SK-N-SH (cell line): ENCODE measurements at regions not wholly inside any gene's neighbourhood (a gene's known extent, or its start where the extent isn't known, plus 50 kb on each side); places are given as distances from the start of the nearest gene placed in this dataset.

Source experiments
- CTCF ChIA-PET: fragments of 300-600, 350-600 bp; formaldehyde crosslinking; extraction: SDS; loops from one replicate; lab custom pipeline; 2021; lab: Yijun Ruan, JAX
- POLR2A ChIA-PET: fragments of 350-600 bp; sonication (Branson Sonifier 250); formaldehyde crosslinking; extraction: SDS; loops from one replicate; lab custom pipeline; 2020; ENCODE audit warnings: antibody characterized with exemption, inconsistent platforms; lab: Yijun Ruan, JAX
- DNase-seq: peaks from one replicate; pipeline ENCODE4 v3.0.0; 2012
- H2AFZ ChIP-seq: fragments of 200-600 bp; sonication (generic); 2 replicates; pipeline ENCODE4 v1.8.1; 2016; ENCODE audit warnings: antibody characterized with exemption, mild to moderate bottlenecking, low read depth
- H3F3A ChIP-seq: fragments of 200-600 bp; sonication (generic); replicated peaks from 2 replicates; pipeline ENCODE3; 2016; ENCODE audit warnings: antibody characterized with exemption, mild to moderate bottlenecking; ENCODE audit not compliant: insufficient read depth
- H3K27ac ChIP-seq, 2 experiments: fragments of 200-500 bp in 1 of 2; fragments of 200-600 bp in 1 of 2; sonication (Bioruptor generic) in 1 of 2; sonication (generic), shearing (Covaris generic) in 1 of 2; 2 replicates each; pipeline versions ENCODE4 v1.5.1 to v1.6.1; 2014 to 2016; ENCODE audit warnings: low read depth in 2 of 2, inconsistent platforms in 1 of 2, low read length in 1 of 2, mild to moderate bottlenecking in 1 of 2, mixed read lengths in 1 of 2
- H3K27me3 ChIP-seq: fragments of 200-600 bp; sonication (generic), shearing (Covaris generic); 2 replicates; pipeline ENCODE4 v1.6.1; 2016; ENCODE audit warnings: mixed run types; ENCODE audit not compliant: insufficient read depth
- H3K36me3 ChIP-seq, 2 experiments: fragments of 200-500 bp in 1 of 2; fragments of 200-600 bp in 1 of 2; sonication (Bioruptor generic) in 1 of 2; sonication (generic) in 1 of 2; replicated peaks in 1 of 2; 2 replicates each; pipeline versions ENCODE3 to v1.5.1; 2014 to 2016; ENCODE audit warnings: low read length in 1 of 2, mild to moderate bottlenecking in 1 of 2; ENCODE audit not compliant: insufficient read depth in 2 of 2, control insufficient read depth in 1 of 2
- H3K4me1 ChIP-seq, 2 experiments: fragments of 200-500 bp in 1 of 2; fragments of 200-600 bp in 1 of 2; sonication (Bioruptor generic) in 1 of 2; sonication (generic), shearing (Covaris generic) in 1 of 2; 2 replicates each; pipeline versions ENCODE4 v1.5.1 to v1.6.1; 2014 to 2016; ENCODE audit warnings: low read depth in 1 of 2, low read length in 1 of 2, mixed run types in 1 of 2; ENCODE audit not compliant: insufficient read depth in 2 of 2, control insufficient read depth in 1 of 2
- H3K4me2 ChIP-seq: fragments of 200-600 bp; sonication (generic), shearing (Covaris generic); 2 replicates; pipeline ENCODE4 v1.6.1; 2017; ENCODE audit warnings: mixed run types
- H3K4me3 ChIP-seq, 2 experiments: fragments of 200-500 bp in 1 of 2; fragments of 200-600 bp in 1 of 2; sonication (Bioruptor generic) in 1 of 2; sonication (generic), shearing (Covaris generic) in 1 of 2; 2 replicates each; pipeline versions ENCODE4 v1.5.1 to v1.8.1; 2014 to 2016; ENCODE audit warnings: low read depth in 2 of 2, inconsistent platforms in 1 of 2, low read length in 1 of 2, mild to moderate bottlenecking in 1 of 2, mixed read lengths in 1 of 2, moderate library complexity in 1 of 2
- H3K79me2 ChIP-seq: fragments of 200-600 bp; sonication (generic); 2 replicates; pipeline ENCODE4 v1.8.1; 2017; ENCODE audit warnings: mild to moderate bottlenecking; ENCODE audit not compliant: insufficient read depth
- H3K9ac ChIP-seq: fragments of 200-600 bp; sonication (generic); 2 replicates; pipeline ENCODE4 v1.6.1; 2017; ENCODE audit warnings: mixed run types
- H3K9me2 ChIP-seq: fragments of 200-600 bp; sonication (generic); 2 replicates; pipeline ENCODE4 v1.6.1; 2017; ENCODE audit warnings: mixed run types
- H3K9me3 ChIP-seq: fragments of 200-600 bp; sonication (generic); 2 replicates; pipeline ENCODE4 v1.6.1; 2017; ENCODE audit warnings: mixed run types, mild to moderate bottlenecking, moderate library complexity
- H4K20me1 ChIP-seq: fragments of 200-600 bp; sonication (generic); 2 replicates; pipeline ENCODE4 v1.6.1; 2017; ENCODE audit warnings: mild to moderate bottlenecking, mixed run types; ENCODE audit not compliant: insufficient read depth
- CTCF ChIP-seq: fragments of 200-600 bp; sonication (generic); IDR thresholded peaks from 2 replicates; pipeline ENCODE4 v1.6.1; 2017; ENCODE audit warnings: antibody characterized with exemption, mild to moderate bottlenecking, moderate library complexity
- ELF1 ChIP-seq: IDR thresholded peaks from 2 replicates; pipeline ENCODE4 v1.4.0; 2012
- FOSL2 ChIP-seq: IDR thresholded peaks from 2 replicates; pipeline ENCODE4 v1.4.0; 2012; ENCODE audit warnings: low read depth, mild to moderate bottlenecking, moderate library complexity, borderline replicate concordance
- FOXJ3 ChIP-seq: sonication (generic); formaldehyde crosslinking; IDR thresholded peaks from 2 replicates; pipeline ENCODE4 v1.5.1; 2020; ENCODE audit warnings: mild to moderate bottlenecking, missing genetic modification reagents
- FOXM1 ChIP-seq: IDR thresholded peaks from 2 replicates; pipeline ENCODE4 v1.4.0; 2012; ENCODE audit warnings: low read depth, mild to moderate bottlenecking
- GATA2 ChIP-seq: sonication (generic); formaldehyde crosslinking; IDR thresholded peaks from 2 replicates; pipeline ENCODE4 v1.5.0; 2020; ENCODE audit warnings: mild to moderate bottlenecking, missing genetic modification reagents
- IRF3 ChIP-seq: fragments of 150-350 bp; IDR thresholded peaks from 2 replicates; pipeline ENCODE4 v1.6.1; 2016; ENCODE audit warnings: mild to moderate bottlenecking, low read depth, low read length
- MEF2A ChIP-seq: IDR thresholded peaks from 2 replicates; pipeline ENCODE4 v1.4.0; 2012; ENCODE audit warnings: low read depth, borderline replicate concordance
- NFIC ChIP-seq: IDR thresholded peaks from 2 replicates; pipeline ENCODE4 v1.4.0; 2012; ENCODE audit warnings: borderline replicate concordance
- POLR2AphosphoS5 ChIP-seq: IDR thresholded peaks from 2 replicates; pipeline ENCODE4 v1.6.1; 2012; ENCODE audit warnings: low read depth, low read length
- RCOR1 ChIP-seq: fragments of 150-350 bp; IDR thresholded peaks from 2 replicates; pipeline ENCODE4 v1.6.1; 2017; ENCODE audit warnings: antibody characterized with exemption, low read length
- SIN3A ChIP-seq: IDR thresholded peaks from 2 replicates; pipeline ENCODE4 v1.6.1; 2012; ENCODE audit warnings: low read depth, mild to moderate bottlenecking, low read length, moderate library complexity, borderline replicate concordance
- TCF12 ChIP-seq: IDR thresholded peaks from 2 replicates; pipeline ENCODE4 v1.4.0; 2012
- TEAD4 ChIP-seq: IDR thresholded peaks from 2 replicates; pipeline ENCODE4 v1.4.0; 2012; ENCODE audit warnings: mild to moderate bottlenecking, borderline replicate concordance; ENCODE audit not compliant: insufficient read depth
- USF1 ChIP-seq: IDR thresholded peaks from 2 replicates; pipeline ENCODE4 v1.4.0; 2012; ENCODE audit warnings: low read depth, borderline replicate concordance
- USF2 ChIP-seq: fragments of 150-350 bp; IDR thresholded peaks from 2 replicates; pipeline ENCODE4 v1.6.1; 2017; ENCODE audit warnings: antibody characterized with exemption, low read length, low read depth, borderline replicate concordance
- ZBTB33 ChIP-seq: IDR thresholded peaks from 2 replicates; pipeline ENCODE4 v1.4.0; 2012; ENCODE audit warnings: low read depth, borderline replicate concordance
- WGBS: methylation state at CpG from one replicate; pipeline ENCODE4 v1.1.6; 2017; ENCODE audit warnings: low lambda C conversion rate; 5-methylcytosine and 5-hydroxymethylcytosine counted together

- Histone ChIP-seq H3K4me1 (no peaks in the 10 kb centered on the region; a peak in 1 of 4 replicates), H3K9ac (no peak overlapping the region), H3K27ac (no peak overlapping the region), H3K9me3 (no peaks in the 10 kb centered on the region), H3K79me2 (no peaks in the 10 kb centered on the region), H3F3A (no peaks in the 10 kb centered on the region), H2AFZ (no peak overlapping the region), H3K4me2 (no peak overlapping the region), H3K9me2 (no peaks in the 10 kb centered on the region), H4K20me1 (no peaks in the 10 kb centered on the region), H3K4me3 (no peak overlapping the region), H3K27me3 (peaks cover 11% of the 10 kb centered on the region; the same call in 1 of the 2 replicates), H3K36me3 (no peaks in the 10 kb centered on the region)
- TF ChIP-seq USF1 (no peak), ZBTB33 (no peak), CTCF (peak; percentile 37; the same call in 1 of the 2 replicates)
- WGBS: 12% methylated on average over 9 of the region's 9 CpGs
- ChIA-PET CTCF (no interaction called here), POLR2A (no interaction called here)
- DNase-seq: peak; percentile 30
Measured at GRCh38 chr6:2505624-2506023, 245.1 kb downstream of the MYLK4 start.

GRCh38 chr6:2504495-2505064 lies 246.1 kb downstream of the MYLK4 start:
- no peak overlapping the region for H3K27ac ChIP-seq
- CTCF ChIA-PET: no interaction called here
- H3K9me2 ChIP-seq: no peaks in the 10 kb centered on the region
- TF ChIP-seq TEAD4: no peak
- TF ChIP-seq USF2: no peak
- TF ChIP-seq IRF3: no peak
- no peak for TF ChIP-seq POLR2AphosphoS5
- no peak for TF ChIP-seq FOXM1
- TF ChIP-seq TCF12: no peak
- TF ChIP-seq ZBTB33: no peak
- no peak for TF ChIP-seq ELF1
- TF ChIP-seq FOSL2: no peak
- no peak for TF ChIP-seq SIN3A
- TF ChIP-seq RCOR1: no peak
- no peak for TF ChIP-seq FOXJ3 (CRISPR knock-in tag)
- no peak for TF ChIP-seq GATA2 (CRISPR knock-in tag)
- TF ChIP-seq NFIC: no peak
- no peak for TF ChIP-seq MEF2A
- no peaks in the 10 kb centered on the region for H4K20me1 ChIP-seq
- POLR2A ChIA-PET: no interaction called here
- no peak for DNase-seq
- no peaks in the 10 kb centered on the region for H3F3A ChIP-seq
- no peak overlapping the region for H3K9ac ChIP-seq
- no peaks in the 10 kb centered on the region for H3K79me2 ChIP-seq
- H3K36me3 ChIP-seq: no peaks in the 10 kb centered on the region
- H2AFZ ChIP-seq: no peak overlapping the region
- WGBS: 0% methylated on average over 1 of the region's 1 CpG
- H3K9me3 ChIP-seq: no peaks in the 10 kb centered on the region
- H3K4me3 ChIP-seq: no peak overlapping the region
- no peak overlapping the region for H3K4me2 ChIP-seq
- no peaks in the 10 kb centered on the region; a peak in 1 of 4 replicates for H3K4me1 ChIP-seq
- peaks cover under 1% of the 10 kb centered on the region; the same call in 1 of the 2 replicates for H3K27me3 ChIP-seq
